ENCODE measurements at regions not wholly inside any gene's neighbourhood (a gene's known extent, or its start where the extent isn't known, plus 50 kb on each side); places are given as distances from the start of the nearest gene placed in this dataset.

DNA sequence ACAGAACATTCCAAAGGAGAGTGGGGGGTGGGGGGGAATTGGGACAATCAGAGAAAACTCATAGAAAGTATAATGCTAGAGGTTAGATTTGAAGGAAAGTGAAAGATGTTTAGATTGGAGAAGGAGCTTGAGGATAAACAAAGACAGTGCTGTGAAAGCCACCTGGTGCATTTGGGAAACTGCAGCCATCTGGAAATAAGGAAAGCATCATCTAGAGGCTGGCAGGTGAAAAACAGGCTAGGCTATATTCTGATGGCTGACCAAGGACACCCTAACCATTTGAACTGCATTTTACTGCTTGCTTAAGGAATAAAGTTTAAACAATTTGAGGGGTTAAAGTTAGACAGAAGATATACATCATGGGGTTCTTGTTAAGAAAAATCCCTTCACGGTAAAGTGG, 296.4 kb downstream of the CETN3 start:
- Histone ChIP-seq H3K79me1 (ENCODE audit: low read depth, low read length) (no peaks in the 10 kb centered on the region), H3K9me3 (replicated peaks in 1 of 2; ENCODE audit: control insufficient read depth in 2 of 2, insufficient read depth in 1 of 2, low read depth in 1 of 2, low read length in 2 of 2) (no peaks in the 10 kb centered on the region), H3K36me3 (replicated peaks in 1 of 2; ENCODE audit: control insufficient read depth in 2 of 2, insufficient read depth in 2 of 2, low read length in 2 of 2) (no peaks in the 10 kb centered on the region), H3K4me2 (ENCODE audit: insufficient read depth, low read length, poor library complexity, severe bottlenecking) (no peak overlapping the region), H2BK120ac (ENCODE audit: low read depth, low read length) (no peak overlapping the region), H3K4ac (ENCODE audit: low read length) (no peak overlapping the region), H3K18ac (ENCODE audit: low read length) (no peak overlapping the region), H3K23ac (ENCODE audit: low read depth, low read length, poor library complexity) (no peak overlapping the region), H2AFZ (ENCODE audit: low read length) (no peak overlapping the region), H2BK12ac (ENCODE audit: low read length) (no peak overlapping the region), H3K4me1 (ENCODE audit: control insufficient read depth in 2 of 2, insufficient read depth in 1 of 2, low read depth in 1 of 2, low read length in 2 of 2) (peaks cover 0 to 11% of the 10 kb centered on the region in 2 donors), H3K9ac (ENCODE audit: low read depth, low read length, poor library complexity) (no peak overlapping the region), H3K27ac (replicated peaks; ENCODE audit: low read length) (no peak overlapping the region), H3K14ac (ENCODE audit: low read length) (no peak overlapping the region), H4K91ac (ENCODE audit: low read depth, low read length, poor library complexity) (no peak overlapping the region), H3K27me3 (ENCODE audit: control insufficient read depth in 3 of 3, insufficient read depth in 3 of 3, low read depth in 1 of 3, low read length in 3 of 3) (no peaks in the 10 kb centered on the region), H2BK15ac (ENCODE audit: low read length) (no peak overlapping the region), H2AK5ac (ENCODE audit: low read depth, low read length) (no peak overlapping the region), H2BK5ac (ENCODE audit: low read length) (no peak overlapping the region), H3K4me3 (ENCODE audit: low read length in 2 of 2) (no peak overlapping the region), H4K8ac (ENCODE audit: low read depth, low read length) (no peak overlapping the region)
- DNase-seq (ENCODE audit: low spot score), result no peak
- no CpG with 5 or more reads among the region's 1 CpG for WGBS, 2 donors (ENCODE audit: extremely low coverage in 2 of 2, insufficient read length in 2 of 2, insufficient replicate concordance in 1 of 2)

DNA sequence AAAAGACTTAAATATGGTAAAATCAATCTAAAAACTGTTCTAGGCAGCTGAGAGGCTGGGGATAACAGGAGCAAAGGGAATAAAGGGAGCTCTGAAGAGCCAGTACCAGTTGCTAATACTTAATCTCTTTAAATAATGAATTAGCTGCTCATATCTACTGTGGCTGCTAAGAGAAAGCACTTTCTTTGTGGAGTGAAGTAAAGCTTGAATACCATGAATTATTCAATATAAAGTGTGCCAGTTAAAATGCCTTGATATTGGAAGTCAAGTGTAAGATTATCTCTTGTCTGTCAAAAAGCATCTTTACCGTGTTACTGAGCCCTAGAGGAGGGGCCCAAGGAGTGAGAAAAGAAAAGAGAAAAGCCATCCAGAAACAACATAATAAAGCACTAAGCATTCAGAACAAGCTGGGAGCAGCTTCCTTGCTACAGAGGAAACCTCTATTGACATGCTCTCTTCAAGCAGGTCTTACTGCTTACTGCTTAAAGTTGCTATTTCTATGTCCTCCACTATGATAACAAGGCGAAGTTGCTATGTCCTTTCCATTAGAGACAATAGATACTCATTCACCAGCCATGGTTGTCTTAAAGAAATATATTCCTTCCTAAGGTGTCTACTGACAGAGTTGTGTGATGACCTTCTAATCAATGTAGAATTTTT, 297.4 kb downstream of the CETN3 start:
- H3K4ac ChIP-seq (ENCODE audit: low read length), result no peak overlapping the region
- DNase-seq (ENCODE audit: low spot score), result no peak
- H3K9me3 ChIP-seq (replicated peaks in 1 of 2; ENCODE audit: control insufficient read depth in 2 of 2, insufficient read depth in 1 of 2, low read depth in 1 of 2, low read length in 2 of 2), result no peaks in the 10 kb centered on the region
- no peak overlapping the region for H3K4me3 ChIP-seq (ENCODE audit: low read length in 2 of 2)
- peak overlapping the region; percentile 59 for H2AFZ ChIP-seq (ENCODE audit: low read length)
- no peak overlapping the region for H2BK12ac ChIP-seq (ENCODE audit: low read length)
- H3K4me1 ChIP-seq (ENCODE audit: control insufficient read depth in 2 of 2, insufficient read depth in 1 of 2, low read depth in 1 of 2, low read length in 2 of 2), result peaks cover 0 to 11% of the 10 kb centered on the region in 2 donors
- H3K9ac ChIP-seq (ENCODE audit: low read depth, low read length, poor library complexity), result no peak overlapping the region
- no peak overlapping the region for H2BK15ac ChIP-seq (ENCODE audit: low read length)
- no peak overlapping the region for H2BK120ac ChIP-seq (ENCODE audit: low read depth, low read length)
- H2AK5ac ChIP-seq (ENCODE audit: low read depth, low read length), result no peak overlapping the region
- H3K36me3 ChIP-seq (replicated peaks in 1 of 2; ENCODE audit: control insufficient read depth in 2 of 2, insufficient read depth in 2 of 2, low read length in 2 of 2), result no peaks in the 10 kb centered on the region
- H3K18ac ChIP-seq (ENCODE audit: low read length), result no peak overlapping the region
- H4K91ac ChIP-seq (ENCODE audit: low read depth, low read length, poor library complexity), result no peak overlapping the region
- H3K27me3 ChIP-seq (ENCODE audit: control insufficient read depth in 3 of 3, insufficient read depth in 3 of 3, low read depth in 1 of 3, low read length in 3 of 3), result no peaks in the 10 kb centered on the region
- H3K23ac ChIP-seq (ENCODE audit: low read depth, low read length, poor library complexity), result no peak overlapping the region
- no peak overlapping the region for H3K4me2 ChIP-seq (ENCODE audit: insufficient read depth, low read length, poor library complexity, severe bottlenecking)
- no CpG with 5 or more reads among the region's 2 CpGs for WGBS, 2 donors (ENCODE audit: extremely low coverage in 2 of 2, insufficient read length in 2 of 2, insufficient replicate concordance in 1 of 2)
- H2BK5ac ChIP-seq (ENCODE audit: low read length), result no peak overlapping the region
- no peaks in the 10 kb centered on the region for H3K79me1 ChIP-seq (ENCODE audit: low read depth, low read length)
- no peak overlapping the region for H3K27ac ChIP-seq (replicated peaks; ENCODE audit: low read length)
- no peak overlapping the region for H3K14ac ChIP-seq (ENCODE audit: low read length)
- no peak overlapping the region for H4K8ac ChIP-seq (ENCODE audit: low read depth, low read length)

DNA sequence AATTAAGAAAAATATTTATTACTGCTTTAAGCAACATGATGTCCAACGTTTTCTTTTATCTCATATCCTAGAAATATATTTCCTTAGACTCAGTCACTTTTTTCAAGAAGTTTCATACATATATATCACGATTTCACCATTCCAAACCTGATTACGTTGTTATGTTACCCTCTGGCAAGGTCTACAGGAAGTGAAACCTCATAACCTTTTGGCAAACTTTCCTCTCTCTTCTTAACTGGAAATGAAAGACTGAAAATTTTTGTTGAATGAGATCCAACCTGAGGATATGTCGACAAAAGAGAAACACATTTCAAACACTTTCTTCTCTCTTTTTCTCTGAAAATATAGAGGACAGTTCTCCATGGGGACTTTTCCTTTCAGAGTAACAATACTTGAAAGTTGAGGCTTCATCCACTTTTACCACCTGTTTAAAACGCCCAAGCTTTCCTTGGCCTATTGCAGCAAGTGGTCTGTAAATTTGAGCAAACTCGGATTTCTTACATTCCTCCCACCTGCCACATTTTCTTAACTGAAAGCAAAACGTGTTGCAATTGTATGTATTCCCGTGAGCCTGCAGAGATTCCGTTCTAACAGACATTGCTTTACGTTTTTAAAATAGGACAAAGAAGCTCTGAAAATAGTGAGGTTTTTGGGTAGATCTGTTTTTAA, 298.1 kb downstream of the CETN3 start:
- no peak overlapping the region for H3K4me3 ChIP-seq (ENCODE audit: low read length in 2 of 2)
- no peak for DNase-seq (ENCODE audit: low spot score)

DNA sequence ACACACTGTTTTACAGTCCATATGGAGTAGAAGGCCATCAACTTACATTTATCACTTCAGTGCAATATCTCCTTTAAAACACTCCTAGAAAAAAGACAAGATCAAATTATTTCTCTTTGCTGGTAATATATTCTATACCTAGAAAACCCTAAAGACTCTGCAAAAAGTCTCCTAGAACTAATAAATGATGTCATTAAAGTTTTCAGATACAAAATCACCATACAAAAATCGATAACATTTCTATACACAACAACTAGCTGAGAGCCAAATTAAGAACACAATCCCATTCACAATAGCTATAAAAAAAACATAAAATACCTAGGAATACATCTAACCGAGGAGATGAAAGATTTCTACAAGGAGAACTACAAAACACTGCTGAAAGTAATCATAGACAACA, 300.3 kb downstream of the CETN3 start:
- no peak overlapping the region for H3K4me2 ChIP-seq (ENCODE audit: insufficient read depth, low read length, poor library complexity, severe bottlenecking)
- no peak overlapping the region for H3K18ac ChIP-seq (ENCODE audit: low read length)
- H3K4me3 ChIP-seq (ENCODE audit: low read length in 2 of 2), result no peak overlapping the region
- H3K9me3 ChIP-seq (replicated peaks in 1 of 2; ENCODE audit: control insufficient read depth in 2 of 2, insufficient read depth in 1 of 2, low read depth in 1 of 2, low read length in 2 of 2), result no peaks in the 10 kb centered on the region
- no peak overlapping the region for H2AFZ ChIP-seq (ENCODE audit: low read length)
- H3K4me1 ChIP-seq (ENCODE audit: control insufficient read depth in 2 of 2, insufficient read depth in 1 of 2, low read depth in 1 of 2, low read length in 2 of 2), result peaks cover 0 to 11% of the 10 kb centered on the region in 2 donors
- H3K36me3 ChIP-seq (replicated peaks in 1 of 2; ENCODE audit: control insufficient read depth in 2 of 2, insufficient read depth in 2 of 2, low read length in 2 of 2), result no peaks in the 10 kb centered on the region
- no peak overlapping the region for H3K4ac ChIP-seq (ENCODE audit: low read length)
- no peak overlapping the region for H4K8ac ChIP-seq (ENCODE audit: low read depth, low read length)
- H3K79me1 ChIP-seq (ENCODE audit: low read depth, low read length), result no peaks in the 10 kb centered on the region
- no peaks in the 10 kb centered on the region for H3K27me3 ChIP-seq (ENCODE audit: control insufficient read depth in 3 of 3, insufficient read depth in 3 of 3, low read depth in 1 of 3, low read length in 3 of 3)
- no peak overlapping the region for H4K91ac ChIP-seq (ENCODE audit: low read depth, low read length, poor library complexity)
- H2BK12ac ChIP-seq (ENCODE audit: low read length), result no peak overlapping the region
- H2AK5ac ChIP-seq (ENCODE audit: low read depth, low read length), result no peak overlapping the region
- H2BK15ac ChIP-seq (ENCODE audit: low read length), result no peak overlapping the region
- no peak overlapping the region for H3K14ac ChIP-seq (ENCODE audit: low read length)
- H3K9ac ChIP-seq (ENCODE audit: low read depth, low read length, poor library complexity), result no peak overlapping the region
- H2BK5ac ChIP-seq (ENCODE audit: low read length), result no peak overlapping the region
- WGBS, 2 donors (ENCODE audit: extremely low coverage in 2 of 2, insufficient read length in 2 of 2, insufficient replicate concordance in 1 of 2), result no CpG with 5 or more reads among the region's 2 CpGs
- H3K27ac ChIP-seq (replicated peaks; ENCODE audit: low read length), result no peak overlapping the region
- no peak overlapping the region for H3K23ac ChIP-seq (ENCODE audit: low read depth, low read length, poor library complexity)
- no peak overlapping the region for H2BK120ac ChIP-seq (ENCODE audit: low read depth, low read length)
- no peak for DNase-seq (ENCODE audit: low spot score)

More for the DNA sequence above, 298.1 kb downstream of the CETN3 start:
- Histone ChIP-seq H2BK5ac (ENCODE audit: low read length) (no peak overlapping the region), H2BK15ac (ENCODE audit: low read length) (no peak overlapping the region), H3K27ac (replicated peaks; ENCODE audit: low read length) (no peak overlapping the region), H3K9me3 (replicated peaks in 1 of 2; ENCODE audit: control insufficient read depth in 2 of 2, insufficient read depth in 1 of 2, low read depth in 1 of 2, low read length in 2 of 2) (no peaks in the 10 kb centered on the region), H3K4me2 (ENCODE audit: insufficient read depth, low read length, poor library complexity, severe bottlenecking) (no peak overlapping the region), H3K79me1 (ENCODE audit: low read depth, low read length) (no peaks in the 10 kb centered on the region), H4K8ac (ENCODE audit: low read depth, low read length) (no peak overlapping the region), H3K4me1 (ENCODE audit: control insufficient read depth in 2 of 2, insufficient read depth in 1 of 2, low read depth in 1 of 2, low read length in 2 of 2) (peaks cover 0 to 11% of the 10 kb centered on the region in 2 donors), H3K27me3 (ENCODE audit: control insufficient read depth in 3 of 3, insufficient read depth in 3 of 3, low read depth in 1 of 3, low read length in 3 of 3) (no peaks in the 10 kb centered on the region), H2AK5ac (ENCODE audit: low read depth, low read length) (no peak overlapping the region), H4K91ac (ENCODE audit: low read depth, low read length, poor library complexity) (no peak overlapping the region), H3K4ac (ENCODE audit: low read length) (no peak overlapping the region), H3K14ac (ENCODE audit: low read length) (no peak overlapping the region), H3K36me3 (replicated peaks in 1 of 2; ENCODE audit: control insufficient read depth in 2 of 2, insufficient read depth in 2 of 2, low read length in 2 of 2) (no peaks in the 10 kb centered on the region), H3K23ac (ENCODE audit: low read depth, low read length, poor library complexity) (no peak overlapping the region), H2BK12ac (ENCODE audit: low read length) (no peak overlapping the region), H2BK120ac (ENCODE audit: low read depth, low read length) (no peak overlapping the region), H3K18ac (ENCODE audit: low read length) (no peak overlapping the region), H2AFZ (ENCODE audit: low read length) (peak overlapping the region; percentile 59), H3K9ac (ENCODE audit: low read depth, low read length, poor library complexity) (no peak overlapping the region)
- WGBS, 2 donors (ENCODE audit: extremely low coverage in 2 of 2, insufficient read length in 2 of 2, insufficient replicate concordance in 1 of 2), result 100% methylated on average over 1 of the region's 10 CpGs; no CpG with 5 or more reads in 1 of the 2 donors

Data from neuronal stem cell (in vitro differentiated cells).